SK-N-SH (cell line): ENCODE measurements at regions not wholly inside any gene's neighbourhood (a gene's known extent, or its start where the extent isn't known, plus 50 kb on each side); places are given as distances from the start of the nearest gene placed in this dataset.

Experiments
- CTCF ChIA-PET: fragments of 300-600, 350-600 bp; formaldehyde crosslinking; extraction: SDS; loops from one replicate; lab custom pipeline; 2021; lab: Yijun Ruan, JAX
- POLR2A ChIA-PET: fragments of 350-600 bp; sonication (Branson Sonifier 250); formaldehyde crosslinking; extraction: SDS; loops from one replicate; lab custom pipeline; 2020; ENCODE audit warnings: antibody characterized with exemption, inconsistent platforms; lab: Yijun Ruan, JAX
- DNase-seq: peaks from one replicate; pipeline ENCODE4 v3.0.0; 2012
- H2AFZ ChIP-seq: fragments of 200-600 bp; sonication (generic); 2 replicates; pipeline ENCODE4 v1.8.1; 2016; ENCODE audit warnings: antibody characterized with exemption, mild to moderate bottlenecking, low read depth
- H3F3A ChIP-seq: fragments of 200-600 bp; sonication (generic); replicated peaks from 2 replicates; pipeline ENCODE3; 2016; ENCODE audit warnings: antibody characterized with exemption, mild to moderate bottlenecking; ENCODE audit not compliant: insufficient read depth
- H3K27ac ChIP-seq, 2 experiments: fragments of 200-500 bp in 1 of 2; fragments of 200-600 bp in 1 of 2; sonication (Bioruptor generic) in 1 of 2; sonication (generic), shearing (Covaris generic) in 1 of 2; 2 replicates each; pipeline versions ENCODE4 v1.5.1 to v1.6.1; 2014 to 2016; ENCODE audit warnings: low read depth in 2 of 2, inconsistent platforms in 1 of 2, low read length in 1 of 2, mild to moderate bottlenecking in 1 of 2, mixed read lengths in 1 of 2
- H3K27me3 ChIP-seq: fragments of 200-600 bp; sonication (generic), shearing (Covaris generic); 2 replicates; pipeline ENCODE4 v1.6.1; 2016; ENCODE audit warnings: mixed run types; ENCODE audit not compliant: insufficient read depth
- H3K36me3 ChIP-seq, 2 experiments: fragments of 200-500 bp in 1 of 2; fragments of 200-600 bp in 1 of 2; sonication (Bioruptor generic) in 1 of 2; sonication (generic) in 1 of 2; replicated peaks in 1 of 2; 2 replicates each; pipeline versions ENCODE3 to v1.5.1; 2014 to 2016; ENCODE audit warnings: low read length in 1 of 2, mild to moderate bottlenecking in 1 of 2; ENCODE audit not compliant: insufficient read depth in 2 of 2, control insufficient read depth in 1 of 2
- H3K4me1 ChIP-seq, 2 experiments: fragments of 200-500 bp in 1 of 2; fragments of 200-600 bp in 1 of 2; sonication (Bioruptor generic) in 1 of 2; sonication (generic), shearing (Covaris generic) in 1 of 2; 2 replicates each; pipeline versions ENCODE4 v1.5.1 to v1.6.1; 2014 to 2016; ENCODE audit warnings: low read depth in 1 of 2, low read length in 1 of 2, mixed run types in 1 of 2; ENCODE audit not compliant: insufficient read depth in 2 of 2, control insufficient read depth in 1 of 2
- H3K4me2 ChIP-seq: fragments of 200-600 bp; sonication (generic), shearing (Covaris generic); 2 replicates; pipeline ENCODE4 v1.6.1; 2017; ENCODE audit warnings: mixed run types
- H3K4me3 ChIP-seq, 2 experiments: fragments of 200-500 bp in 1 of 2; fragments of 200-600 bp in 1 of 2; sonication (Bioruptor generic) in 1 of 2; sonication (generic), shearing (Covaris generic) in 1 of 2; 2 replicates each; pipeline versions ENCODE4 v1.5.1 to v1.8.1; 2014 to 2016; ENCODE audit warnings: low read depth in 2 of 2, inconsistent platforms in 1 of 2, low read length in 1 of 2, mild to moderate bottlenecking in 1 of 2, mixed read lengths in 1 of 2, moderate library complexity in 1 of 2
- H3K79me2 ChIP-seq: fragments of 200-600 bp; sonication (generic); 2 replicates; pipeline ENCODE4 v1.8.1; 2017; ENCODE audit warnings: mild to moderate bottlenecking; ENCODE audit not compliant: insufficient read depth
- H3K9ac ChIP-seq: fragments of 200-600 bp; sonication (generic); 2 replicates; pipeline ENCODE4 v1.6.1; 2017; ENCODE audit warnings: mixed run types
- H3K9me2 ChIP-seq: fragments of 200-600 bp; sonication (generic); 2 replicates; pipeline ENCODE4 v1.6.1; 2017; ENCODE audit warnings: mixed run types
- H3K9me3 ChIP-seq: fragments of 200-600 bp; sonication (generic); 2 replicates; pipeline ENCODE4 v1.6.1; 2017; ENCODE audit warnings: mixed run types, mild to moderate bottlenecking, moderate library complexity
- H4K20me1 ChIP-seq: fragments of 200-600 bp; sonication (generic); 2 replicates; pipeline ENCODE4 v1.6.1; 2017; ENCODE audit warnings: mild to moderate bottlenecking, mixed run types; ENCODE audit not compliant: insufficient read depth
- CTCF ChIP-seq: fragments of 200-600 bp; sonication (generic); IDR thresholded peaks from 2 replicates; pipeline ENCODE4 v1.6.1; 2017; ENCODE audit warnings: antibody characterized with exemption, mild to moderate bottlenecking, moderate library complexity
- FOSL2 ChIP-seq: IDR thresholded peaks from 2 replicates; pipeline ENCODE4 v1.4.0; 2012; ENCODE audit warnings: low read depth, mild to moderate bottlenecking, moderate library complexity, borderline replicate concordance
- FOXJ3 ChIP-seq: sonication (generic); formaldehyde crosslinking; IDR thresholded peaks from 2 replicates; pipeline ENCODE4 v1.5.1; 2020; ENCODE audit warnings: mild to moderate bottlenecking, missing genetic modification reagents
- GABPA ChIP-seq: IDR thresholded peaks from 2 replicates; pipeline ENCODE4 v1.4.0; 2012; ENCODE audit warnings: low read depth, mild to moderate bottlenecking
- JUND ChIP-seq: IDR thresholded peaks from 2 replicates; pipeline ENCODE4 v1.4.0; 2012
- PBX3 ChIP-seq: IDR thresholded peaks from 2 replicates; pipeline ENCODE4; 2012
- RCOR1 ChIP-seq: fragments of 150-350 bp; IDR thresholded peaks from 2 replicates; pipeline ENCODE4 v1.6.1; 2017; ENCODE audit warnings: antibody characterized with exemption, low read length
- SIN3A ChIP-seq: IDR thresholded peaks from 2 replicates; pipeline ENCODE4 v1.6.1; 2012; ENCODE audit warnings: low read depth, mild to moderate bottlenecking, low read length, moderate library complexity, borderline replicate concordance
- TEAD4 ChIP-seq: IDR thresholded peaks from 2 replicates; pipeline ENCODE4 v1.4.0; 2012; ENCODE audit warnings: mild to moderate bottlenecking, borderline replicate concordance; ENCODE audit not compliant: insufficient read depth
- YY1 ChIP-seq: IDR thresholded peaks from 2 replicates; pipeline ENCODE4 v1.4.0; 2012; ENCODE audit warnings: low read depth, mild to moderate bottlenecking
- WGBS: methylation state at CpG from one replicate; pipeline ENCODE4 v1.1.6; 2017; ENCODE audit warnings: low lambda C conversion rate; 5-methylcytosine and 5-hydroxymethylcytosine counted together

DNA sequence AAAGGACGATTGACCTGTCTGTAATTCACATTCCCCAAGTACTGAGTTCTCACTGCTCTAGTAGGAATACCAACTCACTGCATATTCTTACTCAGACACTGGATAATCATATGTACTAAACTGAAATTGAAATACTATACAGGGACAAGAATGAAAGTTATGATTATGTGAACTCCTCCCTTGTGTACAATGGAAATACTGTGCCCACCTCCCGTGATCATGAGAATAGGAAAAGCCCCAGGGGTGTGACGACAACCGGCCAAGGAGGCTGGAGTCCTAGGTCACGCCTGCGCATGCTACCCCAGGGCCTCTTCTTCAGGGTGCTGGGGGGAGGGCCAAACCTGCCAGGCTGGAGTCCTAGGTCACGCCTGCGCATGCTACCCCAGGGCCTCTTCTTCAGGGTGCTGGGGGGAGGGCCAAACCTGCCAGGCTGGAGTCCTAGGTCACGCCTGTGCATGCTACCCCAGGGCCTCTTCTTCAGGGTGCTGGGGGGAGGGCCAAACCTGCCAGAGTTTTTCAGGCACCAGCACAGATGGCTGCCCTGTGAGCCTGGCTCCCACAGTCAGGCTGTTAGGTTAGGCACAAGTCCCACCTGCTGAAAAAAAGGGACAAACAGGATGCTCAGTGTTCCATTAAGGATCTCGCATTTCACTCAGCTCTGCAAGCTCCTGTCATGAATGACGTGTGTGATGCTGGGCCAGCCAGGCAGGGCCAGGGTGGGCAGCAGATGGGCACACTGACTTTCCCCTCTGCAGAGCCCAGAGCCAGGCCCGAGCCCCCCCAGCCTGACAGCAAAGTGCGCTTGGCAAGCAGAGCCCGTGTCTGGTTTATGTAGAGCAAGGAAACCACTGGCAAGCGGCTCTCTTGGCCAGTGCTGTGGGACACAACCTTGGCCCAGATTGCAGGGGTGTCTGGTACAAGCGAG lies 107.7 kb downstream of the FOXF2 start:
- Histone ChIP-seq H3K9ac (no peak overlapping the region), H3K4me3 (no peak overlapping the region), H2AFZ (no peak overlapping the region), H3K9me3 (no peaks in the 10 kb centered on the region), H4K20me1 (no peaks in the 10 kb centered on the region), H3K4me2 (no peak overlapping the region), H3K9me2 (no peaks in the 10 kb centered on the region), H3K36me3 (no peaks in the 10 kb centered on the region), H3F3A (no peaks in the 10 kb centered on the region), H3K27me3 (peaks cover 15% of the 10 kb centered on the region; the same call in 1 of the 2 replicates), H3K4me1 (no peaks in the 10 kb centered on the region), H3K79me2 (no peaks in the 10 kb centered on the region), H3K27ac (no peak overlapping the region)
- TF ChIP-seq YY1, result no peak
- no peak for TF ChIP-seq PBX3
- TF ChIP-seq JUND, result no peak
- no peak for TF ChIP-seq CTCF
- no peak for TF ChIP-seq FOSL2
- no peak for TF ChIP-seq GABPA
- no peak for TF ChIP-seq FOXJ3
- TF ChIP-seq RCOR1, result no peak
- no peak for TF ChIP-seq SIN3A
- DNase-seq, result no peak
- POLR2A ChIA-PET, result no interaction called here
- WGBS, result 21% methylated on average over 10 of the region's 16 CpGs
- CTCF ChIA-PET, result no interaction called here

DNA sequence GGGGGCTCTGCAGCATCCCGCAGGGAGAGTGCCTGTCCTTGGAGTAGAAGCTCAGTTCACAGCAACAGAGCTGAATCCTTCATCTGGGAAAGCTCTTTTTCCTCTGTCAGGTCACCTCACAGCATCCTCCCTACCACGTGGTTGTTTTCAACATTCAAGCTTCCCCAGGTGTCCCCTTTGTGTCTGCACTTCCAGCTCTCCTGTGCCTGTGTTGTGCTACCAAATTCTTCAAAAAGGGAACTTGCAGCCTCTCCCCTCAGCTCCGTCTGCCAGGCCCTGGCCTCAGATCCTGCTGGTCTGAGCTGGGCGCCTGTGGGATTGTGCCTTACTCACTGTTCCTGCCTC lies 108.4 kb downstream of the FOXF2 start:
- Histone ChIP-seq H3K9me3 (no peaks in the 10 kb centered on the region), H3K9ac (no peak overlapping the region), H3K36me3 (no peaks in the 10 kb centered on the region), H3K4me1 (no peaks in the 10 kb centered on the region), H3K9me2 (no peaks in the 10 kb centered on the region), H3K27me3 (peaks cover 20% of the 10 kb centered on the region; the same call in 1 of the 2 replicates), H4K20me1 (no peaks in the 10 kb centered on the region), H3K79me2 (no peaks in the 10 kb centered on the region), H3F3A (no peaks in the 10 kb centered on the region), H3K27ac (no peak overlapping the region), H2AFZ (no peak overlapping the region), H3K4me2 (no peak overlapping the region), H3K4me3 (no peak overlapping the region)
- no peak for DNase-seq
- POLR2A ChIA-PET, result no interaction called here
- WGBS, result 20% methylated on average over 4 of the region's 4 CpGs
- TF ChIP-seq TEAD4, result no peak
- CTCF ChIA-PET, result no interaction called here
